CD4-positive, alpha-beta T cell treated with Interleukin-12 subunit alpha and Interleukin-12 subunit beta, for 1 hour (primary cell): ENCODE measurements at regions not wholly inside any gene's neighbourhood (a gene's known extent, or its start where the extent isn't known, plus 50 kb on each side); places are given as distances from the start of the nearest gene placed in this dataset.

Experiments used
- DNase-seq: peaks from one replicate; pipeline ENCODE4 v3.0.0-alpha.2; 2020

GRCh38 chr10:123562811-123563580 lies 103.2 kb upstream of the GPR26 start:
- no peak for DNase-seq

- DNase-seq = no peak
Measured at GRCh38 chr10:123563581-123563855, 102.6 kb upstream of the GPR26 start.

GRCh38 chr10:123563994-123564393 lies 102.2 kb upstream of the GPR26 start:
- DNase-seq = no peak

- no peak for DNase-seq
Measured at GRCh38 chr10:123564631-123565030, 101.5 kb upstream of the GPR26 start.

GRCh38 chr10:123565691-123566660 lies 100.2 kb upstream of the GPR26 start:
- DNase-seq = no peak

GRCh38 chr10:123567984-123568739 lies 98.0 kb upstream of the GPR26 start:
- DNase-seq = no peak

- no peak for DNase-seq
Measured at GRCh38 chr10:123568751-123569150, 97.4 kb upstream of the GPR26 start.

- no peak for DNase-seq
Measured at GRCh38 chr10:123569436-123570035, 96.6 kb upstream of the GPR26 start.

GRCh38 chr10:123570051-123570897 lies 95.9 kb upstream of the GPR26 start:
- no peak for DNase-seq

GRCh38 chr10:123570898-123571515 lies 95.1 kb upstream of the GPR26 start:
- no peak for DNase-seq

- no peak for DNase-seq
Measured at GRCh38 chr10:123571978-123572377, 94.2 kb upstream of the GPR26 start.

- DNase-seq = peak; percentile 29
Measured at GRCh38 chr10:123573236-123574108, 92.7 kb upstream of the GPR26 start.

GRCh38 chr10:123574109-123574698 lies 92.0 kb upstream of the GPR26 start:
- no peak for DNase-seq

GRCh38 chr10:123575105-123575504 lies 91.0 kb upstream of the GPR26 start:
- no peak for DNase-seq

- no peak for DNase-seq
Measured at GRCh38 chr10:123576706-123577105, 89.4 kb upstream of the GPR26 start.

GRCh38 chr10:123577921-123578461 lies 88.2 kb upstream of the GPR26 start:
- DNase-seq = no peak

- no peak for DNase-seq
Measured at GRCh38 chr10:123578721-123579120, 87.4 kb upstream of the GPR26 start.

GRCh38 chr10:123579675-123580074 lies 86.5 kb upstream of the GPR26 start:
- DNase-seq = no peak

- no peak for DNase-seq
Measured at GRCh38 chr10:123580426-123580825, 85.7 kb upstream of the GPR26 start.

- DNase-seq = no peak
Measured at GRCh38 chr10:123581656-123582055, 84.5 kb upstream of the GPR26 start.
